Naive thymus-derived CD4-positive, alpha-beta T cell (primary cell): ENCODE measurements at regions not wholly inside any gene's neighbourhood (a gene's known extent, or its start where the extent isn't known, plus 50 kb on each side); places are given as distances from the start of the nearest gene placed in this dataset.

ENCODE experiments used
- ATAC-seq: fragments of 150-1000 bp; cut with Tn5 transposase; 2 replicates; pipeline ENCODE4 v1.10.0; 2021; ENCODE audit warnings: mild to moderate bottlenecking, moderate library complexity
- CTCF ChIA-PET: fragments of 350-600 bp; sonication (Branson Sonifier 250); formaldehyde crosslinking; loops from one replicate; lab custom pipeline; 2021; ENCODE audit warnings: antibody characterized with exemption; lab: Charles Lee
- POLR2A ChIA-PET: fragments of 350-600 bp; sonication (Branson Sonifier 250); formaldehyde crosslinking; loops from one replicate; lab custom pipeline; 2021; ENCODE audit warnings: antibody characterized with exemption, inconsistent platforms; lab: Charles Lee
- DNase-seq, 9 donors: peaks; one replicate each; pipeline versions ENCODE4 v3.0.0 to v3.0.0-alpha.2; 2020 to 2022; ENCODE audit warnings: mixed read lengths in 1 of 9
- H3K27ac ChIP-seq: one replicate; pipeline ENCODE4 v1.7.0; 2013; ENCODE audit warnings: mild to moderate bottlenecking, low read depth, low read length, moderate library complexity
- H3K27me3 ChIP-seq, 2 donors: one replicate each; pipeline ENCODE4 v1.7.0; 2013; ENCODE audit warnings: low read length in 2 of 2, mild to moderate bottlenecking in 2 of 2, moderate library complexity in 2 of 2; ENCODE audit not compliant: control insufficient read depth in 2 of 2, insufficient read depth in 2 of 2
- H3K36me3 ChIP-seq, 3 experiments: 1 replicate in 2 of 3; 2 replicates in 1 of 3; pipeline ENCODE4 v1.7.0; 2013; ENCODE audit warnings: low read length in 3 of 3, mild to moderate bottlenecking in 3 of 3, moderate library complexity in 1 of 3; ENCODE audit not compliant: insufficient read depth in 3 of 3, control insufficient read depth in 2 of 3
- H3K4me1 ChIP-seq, 2 donors: one replicate each; pipeline ENCODE4 v1.7.0; 2013; ENCODE audit warnings: low read length in 2 of 2, mild to moderate bottlenecking in 2 of 2, moderate library complexity in 1 of 2; ENCODE audit not compliant: control insufficient read depth in 2 of 2, insufficient read depth in 2 of 2
- H3K4me3 ChIP-seq: 2 replicates; pipeline ENCODE4 v1.7.0; 2013; ENCODE audit warnings: mild to moderate bottlenecking, low read length
- H3K9me3 ChIP-seq, 3 experiments: 1 replicate in 2 of 3; 2 replicates in 1 of 3; pipeline ENCODE4 v1.7.0; 2013; ENCODE audit warnings: low read length in 3 of 3; ENCODE audit not compliant: control insufficient read depth in 2 of 3
- H3K27ac Mint-ChIP-seq, 9 donors: one replicate each; pipeline ENCODE4 v1.8.0; 2020 to 2022; ENCODE audit warnings: mixed read lengths in 9 of 9, mild to moderate bottlenecking in 8 of 9, moderate library complexity in 5 of 9, inconsistent platforms in 2 of 9
- H3K27me3 Mint-ChIP-seq, 5 donors: one replicate each; pipeline ENCODE4 v1.8.0; 2021 to 2022; ENCODE audit warnings: mixed read lengths in 5 of 5, mild to moderate bottlenecking in 1 of 5
- H3K36me3 Mint-ChIP-seq, 5 donors: one replicate each; pipeline ENCODE4 v1.8.0; 2020 to 2022; ENCODE audit warnings: mixed read lengths in 5 of 5, mild to moderate bottlenecking in 3 of 5, inconsistent platforms in 1 of 5
- H3K4me1 Mint-ChIP-seq, 7 donors: one replicate each; pipeline ENCODE4 v1.8.0; 2020 to 2022; ENCODE audit warnings: mixed read lengths in 7 of 7, mild to moderate bottlenecking in 3 of 7, inconsistent platforms in 1 of 7
- H3K4me3 Mint-ChIP-seq, 10 donors: one replicate each; pipeline ENCODE4 v1.8.0; 2020 to 2022; ENCODE audit warnings: mild to moderate bottlenecking in 10 of 10, mixed read lengths in 10 of 10, moderate library complexity in 6 of 10, inconsistent platforms in 2 of 10
- H3K9me3 Mint-ChIP-seq, 11 donors: one replicate each; pipeline ENCODE4 v1.8.0; 2020 to 2022; ENCODE audit warnings: mixed read lengths in 11 of 11, mild to moderate bottlenecking in 4 of 11, inconsistent platforms in 1 of 11, moderate library complexity in 1 of 11
- intact Hi-C, 2 donors: fragments of 100-400 bp; cut with micrococcal nuclease; formaldehyde crosslinking; loops; one replicate each; pipeline ENCODE4 v1.15.1; 2023

- H3K4me3 ChIP-seq = no peak overlapping the region
- intact Hi-C loops = no loop called here
- H3K4me1 ChIP-seq = no peaks in the 10 kb centered on the region
- Mint-ChIP-seq H3K27ac (no peak overlapping the region), H3K4me1 (no peaks in the 10 kb centered on the region), H3K4me3 (no peak overlapping the region), H3K27me3 (no peaks in the 10 kb centered on the region), H3K36me3 (no peaks in the 10 kb centered on the region), H3K9me3 (peaks cover 0 to 6% (median 0%) of the 10 kb centered on the region in 11 donors)
- CTCF ChIA-PET = no interaction called here
- ATAC-seq = no peak
- H3K27me3 ChIP-seq = no peaks in the 10 kb centered on the region
- no peaks in the 10 kb centered on the region for H3K9me3 ChIP-seq
- DNase-seq = no peak
- H3K36me3 ChIP-seq = no peaks in the 10 kb centered on the region
- no peak overlapping the region for H3K27ac ChIP-seq
- POLR2A ChIA-PET = no interaction called here
Observed at GRCh38 chr4:131119661-131120060, 2023.7 kb downstream of the C4orf33 start.

GRCh38 chr4:131137196-131137595 is 2011.9 kb upstream of the PCDH10 start:
- H3K27ac Mint-ChIP-seq = no peak overlapping the region
- Histone ChIP-seq H3K4me3 (no peak overlapping the region), H3K4me1 (no peaks in the 10 kb centered on the region), H3K9me3 (no peaks in the 10 kb centered on the region), H3K36me3 (no peaks in the 10 kb centered on the region), H3K27ac (no peak overlapping the region), H3K27me3 (no peaks in the 10 kb centered on the region)
- no peaks in the 10 kb centered on the region for H3K36me3 Mint-ChIP-seq
- DNase-seq = no peak
- intact Hi-C loops = no loop called here
- ATAC-seq = no peak
- POLR2A ChIA-PET = no interaction called here
- H3K9me3 Mint-ChIP-seq = peaks cover 0 to 18% (median 4%) of the 10 kb centered on the region in 11 donors
- H3K4me1 Mint-ChIP-seq = no peaks in the 10 kb centered on the region
- CTCF ChIA-PET = no interaction called here
- H3K4me3 Mint-ChIP-seq = no peak overlapping the region
- H3K27me3 Mint-ChIP-seq = no peaks in the 10 kb centered on the region

DNA sequence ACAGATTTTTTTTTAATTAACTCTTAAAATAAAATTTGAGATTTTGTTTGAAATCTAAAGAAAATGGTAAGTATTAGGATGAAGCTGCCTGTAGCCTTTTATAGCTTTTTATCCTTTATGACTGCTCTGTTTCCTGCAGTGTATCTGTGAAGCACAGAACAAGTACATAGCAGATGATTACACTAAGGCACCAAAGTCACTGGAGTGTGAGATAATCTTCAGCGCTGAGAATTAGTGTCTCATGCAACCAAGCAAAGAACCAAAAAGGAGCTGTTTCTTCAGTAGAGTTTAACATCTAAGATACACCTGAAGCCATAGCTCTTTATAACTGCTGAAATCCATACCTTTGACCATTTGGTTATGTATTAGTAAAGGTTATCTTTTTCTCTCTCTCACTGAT is 1989.8 kb upstream of the PCDH10 start:
- intact Hi-C loops = no loop called here
- H3K27ac Mint-ChIP-seq = no peak overlapping the region
- DNase-seq = no peak
- H3K27ac ChIP-seq = no peak overlapping the region
- no peaks in the 10 kb centered on the region for H3K27me3 Mint-ChIP-seq
- no peaks in the 10 kb centered on the region for H3K36me3 ChIP-seq
- ATAC-seq = no peak
- CTCF ChIA-PET = no interaction called here
- POLR2A ChIA-PET = no interaction called here
- H3K4me1 Mint-ChIP-seq = no peaks in the 10 kb centered on the region
- no peaks in the 10 kb centered on the region for H3K9me3 ChIP-seq
- no peaks in the 10 kb centered on the region for H3K4me1 ChIP-seq
- H3K4me3 Mint-ChIP-seq = no peak overlapping the region
- no peak overlapping the region for H3K4me3 ChIP-seq
- H3K9me3 Mint-ChIP-seq = peaks cover 0 to 5% (median 0%) of the 10 kb centered on the region in 11 donors
- H3K27me3 ChIP-seq = no peaks in the 10 kb centered on the region
- no peaks in the 10 kb centered on the region for H3K36me3 Mint-ChIP-seq

GRCh38 chr4:131192318-131192717 is 1956.8 kb upstream of the PCDH10 start:
- Mint-ChIP-seq H3K4me3 (no peak overlapping the region), H3K36me3 (no peaks in the 10 kb centered on the region), H3K27me3 (no peaks in the 10 kb centered on the region), H3K27ac (no peak overlapping the region), H3K4me1 (no peaks in the 10 kb centered on the region), H3K9me3 (peaks cover 0 to 19% (median 3%) of the 10 kb centered on the region in 11 donors)
- no peak for ATAC-seq
- DNase-seq = no peak
- Histone ChIP-seq H3K9me3 (peaks cover 0 to 6% (median 0%) of the 10 kb centered on the region in 3 experiments), H3K4me3 (no peak overlapping the region), H3K36me3 (no peaks in the 10 kb centered on the region), H3K27me3 (no peaks in the 10 kb centered on the region), H3K27ac (no peak overlapping the region), H3K4me1 (no peaks in the 10 kb centered on the region)
- POLR2A ChIA-PET = no interaction called here
- intact Hi-C loops = no loop called here
- CTCF ChIA-PET = no interaction called here

GRCh38 chr4:131207589-131207988 is 1941.5 kb upstream of the PCDH10 start:
- Mint-ChIP-seq H3K27ac (no peak overlapping the region), H3K36me3 (no peaks in the 10 kb centered on the region), H3K4me3 (no peak overlapping the region), H3K4me1 (no peaks in the 10 kb centered on the region), H3K27me3 (no peaks in the 10 kb centered on the region), H3K9me3 (peaks cover 0 to 5% (median 1%) of the 10 kb centered on the region in 11 donors)
- Histone ChIP-seq H3K9me3 (no peaks in the 10 kb centered on the region), H3K36me3 (no peaks in the 10 kb centered on the region), H3K4me1 (no peaks in the 10 kb centered on the region), H3K27ac (no peak overlapping the region), H3K4me3 (no peak overlapping the region), H3K27me3 (no peaks in the 10 kb centered on the region)
- intact Hi-C loops = no loop called here
- ChIA-PET CTCF (no interaction called here), POLR2A (no interaction called here)
- no peak for DNase-seq
- ATAC-seq = no peak

DNA sequence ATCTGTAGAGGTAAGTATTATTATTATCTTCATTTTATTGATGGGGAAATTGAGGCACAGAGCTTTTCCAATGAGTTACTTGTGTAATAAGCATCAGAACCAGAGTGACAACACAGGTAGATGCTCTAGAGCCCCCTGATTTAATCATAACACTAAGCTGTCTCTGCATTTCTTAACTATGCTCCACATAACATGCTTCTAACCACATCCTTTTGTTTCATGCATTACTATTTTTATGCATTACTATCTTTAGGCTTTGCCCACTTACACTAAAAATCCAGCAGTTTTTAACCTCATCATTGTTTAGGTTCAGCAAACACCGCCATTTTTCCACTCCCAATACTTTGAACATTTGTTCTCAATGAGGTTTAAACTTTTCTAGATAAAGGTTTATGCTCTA is 1900.8 kb upstream of the PCDH10 start:
- intact Hi-C loops = no loop called here
- Histone ChIP-seq H3K27ac (no peak overlapping the region), H3K36me3 (no peaks in the 10 kb centered on the region), H3K27me3 (no peaks in the 10 kb centered on the region), H3K4me1 (no peaks in the 10 kb centered on the region), H3K9me3 (no peaks in the 10 kb centered on the region), H3K4me3 (no peak overlapping the region)
- Mint-ChIP-seq H3K4me3 (no peak overlapping the region), H3K36me3 (no peaks in the 10 kb centered on the region), H3K27me3 (no peaks in the 10 kb centered on the region), H3K27ac (no peak overlapping the region), H3K9me3 (peaks cover 0 to 10% (median 0%) of the 10 kb centered on the region in 11 donors), H3K4me1 (no peaks in the 10 kb centered on the region)
- DNase-seq (no peak), ATAC-seq (no peak)
- ChIA-PET POLR2A (no interaction called here), CTCF (interaction anchor here (1.3 kb wide), 1 partner anchor 83 kb away, joined by 3 read pairs; no protein-coding TSS in a partner anchor)

- POLR2A ChIA-PET = no interaction called here
- Mint-ChIP-seq H3K27ac (no peak overlapping the region), H3K27me3 (no peaks in the 10 kb centered on the region), H3K9me3 (peaks cover 0 to 10% (median 0%) of the 10 kb centered on the region in 11 donors), H3K36me3 (no peaks in the 10 kb centered on the region), H3K4me1 (no peaks in the 10 kb centered on the region), H3K4me3 (no peak overlapping the region)
- H3K4me1 ChIP-seq = no peaks in the 10 kb centered on the region
- no peaks in the 10 kb centered on the region for H3K27me3 ChIP-seq
- H3K27ac ChIP-seq = no peak overlapping the region
- no peaks in the 10 kb centered on the region for H3K9me3 ChIP-seq
- intact Hi-C loops = no loop called here
- ATAC-seq = no peak
- DNase-seq = no peak
- CTCF ChIA-PET = no interaction called here
- no peak overlapping the region for H3K4me3 ChIP-seq
- H3K36me3 ChIP-seq = no peaks in the 10 kb centered on the region
Observed at GRCh38 chr4:131251321-131251720, 1897.8 kb upstream of the PCDH10 start.
